Nephron (organoid): ENCODE measurements at regions not wholly inside any gene's neighbourhood (a gene's known extent, or its start where the extent isn't known, plus 50 kb on each side); places are given as distances from the start of the nearest gene placed in this dataset.

Experiments
- H3K27ac Mint-ChIP-seq, 3 experiments: 2 replicates each; pipeline ENCODE4 v1.8.0; 2020; ENCODE audit warnings: mixed read lengths in 3 of 3, mild to moderate bottlenecking in 2 of 3, moderate library complexity in 1 of 3
- H3K27me3 Mint-ChIP-seq: 2 replicates; pipeline ENCODE4 v1.8.0; 2021; ENCODE audit warnings: low read depth, mild to moderate bottlenecking, moderate library complexity, mixed read lengths
- H3K36me3 Mint-ChIP-seq: 2 replicates; pipeline ENCODE4 v1.8.0; 2020; ENCODE audit warnings: low read depth, mixed read lengths
- H3K4me1 Mint-ChIP-seq: 2 replicates; pipeline ENCODE4 v1.8.0; 2020; ENCODE audit warnings: mixed read lengths
- H3K4me3 Mint-ChIP-seq, 3 experiments: 2 replicates each; pipeline ENCODE4 v1.8.0; 2020; ENCODE audit warnings: mild to moderate bottlenecking in 3 of 3, mixed read lengths in 3 of 3, moderate library complexity in 2 of 3
- H3K9me3 Mint-ChIP-seq: 2 replicates; pipeline ENCODE4 v1.8.0; 2020; ENCODE audit warnings: mixed read lengths
- TF ChIP-seq, protein P1 (sequence below), 3 experiments: fragments of 200-600 bp; sonication (generic); IDR thresholded peaks; one replicate each; pipeline ENCODE4 v1.5.0; 2021; ENCODE audit warnings: antibody characterized with exemption in 3 of 3; ENCODE audit not compliant: unreplicated experiment in 3 of 3

GRCh38 chr19:28915202-28915601, 297.7 kb downstream of the UQCRFS1 start:
- Mint-ChIP-seq H3K36me3 (no peaks in the 10 kb centered on the region), H3K9me3 (no peaks in the 10 kb centered on the region), H3K4me1 (peaks cover 4% of the 10 kb centered on the region), H3K27ac (no peak overlapping the region), H3K4me3 (no peak overlapping the region), H3K27me3 (peaks cover 11% of the 10 kb centered on the region)
- TF ChIP-seq, protein P1, sequence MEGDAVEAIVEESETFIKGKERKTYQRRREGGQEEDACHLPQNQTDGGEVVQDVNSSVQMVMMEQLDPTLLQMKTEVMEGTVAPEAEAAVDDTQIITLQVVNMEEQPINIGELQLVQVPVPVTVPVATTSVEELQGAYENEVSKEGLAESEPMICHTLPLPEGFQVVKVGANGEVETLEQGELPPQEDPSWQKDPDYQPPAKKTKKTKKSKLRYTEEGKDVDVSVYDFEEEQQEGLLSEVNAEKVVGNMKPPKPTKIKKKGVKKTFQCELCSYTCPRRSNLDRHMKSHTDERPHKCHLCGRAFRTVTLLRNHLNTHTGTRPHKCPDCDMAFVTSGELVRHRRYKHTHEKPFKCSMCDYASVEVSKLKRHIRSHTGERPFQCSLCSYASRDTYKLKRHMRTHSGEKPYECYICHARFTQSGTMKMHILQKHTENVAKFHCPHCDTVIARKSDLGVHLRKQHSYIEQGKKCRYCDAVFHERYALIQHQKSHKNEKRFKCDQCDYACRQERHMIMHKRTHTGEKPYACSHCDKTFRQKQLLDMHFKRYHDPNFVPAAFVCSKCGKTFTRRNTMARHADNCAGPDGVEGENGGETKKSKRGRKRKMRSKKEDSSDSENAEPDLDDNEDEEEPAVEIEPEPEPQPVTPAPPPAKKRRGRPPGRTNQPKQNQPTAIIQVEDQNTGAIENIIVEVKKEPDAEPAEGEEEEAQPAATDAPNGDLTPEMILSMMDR (IDR thresholded peaks at IDR 0.05; ENCODE audit: unreplicated experiment in 3 of 3): no peak

DNA sequence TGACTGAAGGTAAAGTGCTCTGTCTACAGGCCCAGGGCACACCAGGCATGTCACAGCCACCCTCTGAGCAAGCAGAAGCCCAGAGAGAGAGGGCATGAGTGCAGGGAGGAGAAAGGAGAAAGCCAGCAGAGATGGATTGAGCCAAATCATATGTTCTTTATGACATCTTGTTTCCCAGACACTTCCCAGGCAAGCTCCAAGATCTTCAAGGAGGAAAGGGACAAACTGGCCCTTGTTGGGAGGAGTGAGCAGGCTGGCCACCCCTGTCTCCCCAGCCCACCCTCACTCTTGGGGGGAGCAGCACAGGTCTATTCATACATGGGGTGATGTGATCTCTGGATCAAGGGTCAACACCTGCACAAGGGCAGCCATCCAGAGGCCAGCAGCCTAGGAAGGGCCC, 298.8 kb downstream of the UQCRFS1 start:
- Mint-ChIP-seq H3K9me3 (no peaks in the 10 kb centered on the region), H3K36me3 (no peaks in the 10 kb centered on the region), H3K27me3 (peaks cover 10% of the 10 kb centered on the region), H3K27ac (no peak overlapping the region), H3K4me3 (no peak overlapping the region), H3K4me1 (peaks cover 13% of the 10 kb centered on the region)
- TF ChIP-seq, protein P1 (IDR thresholded peaks at IDR 0.05; ENCODE audit: unreplicated experiment in 3 of 3): no peak

GRCh38 chr19:28913626-28914025, 299.3 kb downstream of the UQCRFS1 start:
- peaks cover 6% of the 10 kb centered on the region for H3K27me3 Mint-ChIP-seq
- TF ChIP-seq, protein P1 (IDR thresholded peaks at IDR 0.05; ENCODE audit: unreplicated experiment in 3 of 3): no peak
- no peak overlapping the region for H3K4me3 Mint-ChIP-seq
- no peaks in the 10 kb centered on the region for H3K36me3 Mint-ChIP-seq
- no peaks in the 10 kb centered on the region for H3K9me3 Mint-ChIP-seq
- peaks cover 18% of the 10 kb centered on the region for H3K4me1 Mint-ChIP-seq
- no peak overlapping the region for H3K27ac Mint-ChIP-seq

DNA sequence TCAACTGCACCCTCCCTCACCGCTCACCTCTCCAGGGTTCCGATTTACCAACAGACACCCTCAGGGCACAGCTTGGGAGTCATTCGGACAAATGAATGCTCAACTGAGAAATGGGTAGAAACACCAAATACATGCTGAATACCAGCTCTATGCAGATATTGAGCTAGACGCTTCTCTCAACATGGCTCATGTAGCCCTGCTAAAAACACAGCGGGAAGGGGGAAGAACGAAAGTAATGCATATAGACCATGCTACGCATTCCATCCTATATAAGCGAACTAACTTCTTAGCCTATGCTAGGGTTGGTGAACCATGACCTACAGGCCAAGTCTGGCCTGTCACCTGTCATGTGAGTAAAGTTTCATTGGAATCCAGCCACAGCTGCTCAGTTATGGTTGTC, 304.0 kb downstream of the UQCRFS1 start:
- peaks cover 16% of the 10 kb centered on the region for H3K27me3 Mint-ChIP-seq
- H3K36me3 Mint-ChIP-seq: no peaks in the 10 kb centered on the region
- TF ChIP-seq, protein P1 (IDR thresholded peaks at IDR 0.05; ENCODE audit: unreplicated experiment in 3 of 3): no peak
- H3K27ac Mint-ChIP-seq: no peak overlapping the region
- H3K4me1 Mint-ChIP-seq: peaks cover 18% of the 10 kb centered on the region
- no peak overlapping the region for H3K4me3 Mint-ChIP-seq
- H3K9me3 Mint-ChIP-seq: no peaks in the 10 kb centered on the region

- TF ChIP-seq, protein P1 (IDR thresholded peaks at IDR 0.05; ENCODE audit: unreplicated experiment in 3 of 3): no peak
- H3K4me1 Mint-ChIP-seq: peaks cover 18% of the 10 kb centered on the region
- H3K9me3 Mint-ChIP-seq: no peaks in the 10 kb centered on the region
- no peak overlapping the region for H3K4me3 Mint-ChIP-seq
- no peaks in the 10 kb centered on the region for H3K36me3 Mint-ChIP-seq
- no peak overlapping the region for H3K27ac Mint-ChIP-seq
- peaks cover 20% of the 10 kb centered on the region for H3K27me3 Mint-ChIP-seq
These were observed 305.4 kb downstream of the UQCRFS1 start for GRCh38 chr19:28907534-28907933.

DNA sequence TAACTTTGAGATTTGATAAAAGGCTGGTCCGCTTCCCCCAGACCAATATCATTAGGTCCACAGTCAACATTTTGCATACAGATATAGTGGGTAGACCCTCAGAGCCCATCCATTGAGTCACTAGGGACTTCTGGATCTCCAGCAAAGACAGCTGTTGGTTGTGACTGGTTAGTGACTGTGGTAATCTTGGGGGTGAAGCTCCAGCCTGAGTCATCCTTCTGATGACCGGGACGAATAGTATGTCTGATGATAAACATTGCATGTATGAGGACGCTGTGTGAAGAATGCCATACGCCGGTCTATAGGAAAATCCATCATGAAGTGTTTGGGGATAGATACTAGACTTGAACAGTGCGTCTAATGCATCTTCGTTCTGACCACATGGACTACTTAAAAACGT, 307.0 kb downstream of the UQCRFS1 start:
- Mint-ChIP-seq H3K36me3 (no peaks in the 10 kb centered on the region), H3K27me3 (peaks cover 15% of the 10 kb centered on the region), H3K27ac (no peak overlapping the region), H3K4me1 (peaks cover 17% of the 10 kb centered on the region), H3K9me3 (no peaks in the 10 kb centered on the region), H3K4me3 (no peak overlapping the region)
- TF ChIP-seq, protein P1 (IDR thresholded peaks at IDR 0.05; ENCODE audit: unreplicated experiment in 3 of 3): no peak
